Spleen (tissue), 7 donors: ENCODE measurements at regions not wholly inside any gene's neighbourhood (a gene's known extent, or its start where the extent isn't known, plus 50 kb on each side); places are given as distances from the start of the nearest gene placed in this dataset.

ENCODE experiments used
- POLR2AphosphoS5 ChIP-seq, 3 donors: sonication (generic); formaldehyde crosslinking; IDR thresholded peaks; one replicate each; pipeline ENCODE4 v1.5.1; 2017; ENCODE audit warnings: antibody characterized with exemption in 3 of 3
- TF ChIP-seq, protein P1 (sequence below), 11 experiments: fragments of 200-600 bp in 7 of 11; fragments of 450-650 bp in 4 of 11; sonication (generic) in 4 of 11; IDR thresholded peaks in 8 of 11; conservative IDR thresholded peaks in 3 of 11; 1 replicate in 7 of 11; 2 replicates in 4 of 11; pipeline versions ENCODE4 v1.4.0 to v1.8.0; 2016 to 2021; ENCODE audit warnings: antibody characterized with exemption in 11 of 11, inconsistent platforms in 4 of 11, mild to moderate bottlenecking in 1 of 11
- donor health status: DM: no; HTN: no; CAD: no; lungs with moderate emphysema.
- donor health status: DM: no; HTN: no; CAD: no.
- donor health status: DM: no; HTN: no; CAD: no.

DNA sequence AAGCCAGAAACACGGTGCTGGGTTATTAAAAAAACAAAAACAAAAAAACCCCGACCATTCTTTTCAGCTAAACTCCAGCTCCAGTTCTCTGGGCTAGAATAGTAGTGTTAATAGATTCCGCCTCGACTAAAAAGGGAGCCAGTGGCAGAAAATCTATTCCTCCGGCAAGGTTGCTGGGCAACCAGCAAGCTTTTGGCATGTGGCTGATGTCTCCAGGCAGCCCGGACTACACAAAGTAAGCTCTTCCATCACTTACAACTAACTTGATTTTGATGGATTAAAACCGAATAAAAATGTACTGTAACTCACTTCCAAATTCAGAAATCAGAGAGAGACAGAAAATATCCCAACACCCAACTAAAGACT lies 126.4 kb upstream of the FOXN3 start:
- TF ChIP-seq, protein P1, sequence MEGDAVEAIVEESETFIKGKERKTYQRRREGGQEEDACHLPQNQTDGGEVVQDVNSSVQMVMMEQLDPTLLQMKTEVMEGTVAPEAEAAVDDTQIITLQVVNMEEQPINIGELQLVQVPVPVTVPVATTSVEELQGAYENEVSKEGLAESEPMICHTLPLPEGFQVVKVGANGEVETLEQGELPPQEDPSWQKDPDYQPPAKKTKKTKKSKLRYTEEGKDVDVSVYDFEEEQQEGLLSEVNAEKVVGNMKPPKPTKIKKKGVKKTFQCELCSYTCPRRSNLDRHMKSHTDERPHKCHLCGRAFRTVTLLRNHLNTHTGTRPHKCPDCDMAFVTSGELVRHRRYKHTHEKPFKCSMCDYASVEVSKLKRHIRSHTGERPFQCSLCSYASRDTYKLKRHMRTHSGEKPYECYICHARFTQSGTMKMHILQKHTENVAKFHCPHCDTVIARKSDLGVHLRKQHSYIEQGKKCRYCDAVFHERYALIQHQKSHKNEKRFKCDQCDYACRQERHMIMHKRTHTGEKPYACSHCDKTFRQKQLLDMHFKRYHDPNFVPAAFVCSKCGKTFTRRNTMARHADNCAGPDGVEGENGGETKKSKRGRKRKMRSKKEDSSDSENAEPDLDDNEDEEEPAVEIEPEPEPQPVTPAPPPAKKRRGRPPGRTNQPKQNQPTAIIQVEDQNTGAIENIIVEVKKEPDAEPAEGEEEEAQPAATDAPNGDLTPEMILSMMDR (IDR thresholded peaks at IDR 0.05 in 8 of 11, conservative IDR thresholded peaks at IDR 0.05 in 3 of 11), result no peak
- TF ChIP-seq POLR2AphosphoS5 (IDR thresholded peaks at IDR 0.05), result no peak
